Lung (tissue), 11 donors: ENCODE measurements at regions not wholly inside any gene's neighbourhood (a gene's known extent, or its start where the extent isn't known, plus 50 kb on each side); places are given as distances from the start of the nearest gene placed in this dataset.

Experiments
- ATAC-seq: fragments of 200-7000 bp; cut with Tn5 transposase; one replicate; pipeline ENCODE4 v1.9.1; 2020; ENCODE audit warnings: moderate number of reproducible peaks; ENCODE audit not compliant: insufficient read depth, low FRiP score
- DNase-seq, 3 donors: peaks; one replicate each; pipeline ENCODE4 v3.0.0-alpha.2; 2013 to 2017
- H3K27ac ChIP-seq, 2 donors: one replicate each; pipeline ENCODE4 v1.5.1; 2013; ENCODE audit warnings: mild to moderate bottlenecking in 2 of 2, moderate library complexity in 2 of 2, control low read depth in 1 of 2, inconsistent platforms in 1 of 2, low read depth in 1 of 2, low read length in 1 of 2
- H3K27me3 ChIP-seq, 3 donors: one replicate each; pipeline ENCODE4 v1.5.1; 2013; ENCODE audit warnings: low read length in 2 of 3; ENCODE audit not compliant: control insufficient read depth in 3 of 3, insufficient read depth in 3 of 3
- H3K36me3 ChIP-seq, 4 donors: one replicate each; pipeline ENCODE4 v1.5.1; 2013; ENCODE audit warnings: low read length in 4 of 4, mild to moderate bottlenecking in 1 of 4, moderate library complexity in 1 of 4; ENCODE audit not compliant: control insufficient read depth in 4 of 4, insufficient read depth in 4 of 4
- H3K4me1 ChIP-seq, 5 donors: one replicate each; pipeline ENCODE4 v1.5.1; 2013; ENCODE audit warnings: low read length in 5 of 5, mild to moderate bottlenecking in 2 of 5, moderate library complexity in 1 of 5; ENCODE audit not compliant: control insufficient read depth in 5 of 5, insufficient read depth in 5 of 5
- H3K4me3 ChIP-seq: one replicate; pipeline ENCODE4 v1.5.1; 2013; ENCODE audit warnings: mild to moderate bottlenecking, control low read depth, moderate library complexity
- H3K9ac ChIP-seq, 2 donors: one replicate each; pipeline ENCODE4 v1.5.1; 2013; ENCODE audit warnings: low read length in 2 of 2, control low read depth in 1 of 2; ENCODE audit not compliant: insufficient read depth in 1 of 2
- H3K9me3 ChIP-seq, 4 donors: one replicate each; pipeline ENCODE4 v1.5.1; 2013; ENCODE audit warnings: low read length in 3 of 4, mild to moderate bottlenecking in 1 of 4, moderate library complexity in 1 of 4; ENCODE audit not compliant: control insufficient read depth in 4 of 4, insufficient read depth in 3 of 4
- WGBS, 2 donors: extraction: QIAGEN DNeasy Blood & Tissue Kit; methylation state at CpG; one replicate each; pipeline ENCODE4 v1.1.7; 2013; 5-methylcytosine and 5-hydroxymethylcytosine counted together
- TF ChIP-seq, protein P1 (sequence below): IDR thresholded peaks from 2 replicates; pipeline ENCODE4 v1.5.1; 2012; ENCODE audit warnings: mild to moderate bottlenecking; ENCODE audit errors: control extremely low read depth, extremely low read depth
- donor health status: control.
- donor health status: control.
- donor health status: Bipolar disorder and iron deficiency.
- donor health status: healthy.
- donor health status: DM: yes; HTN: yes; CAD: no.

DNA sequence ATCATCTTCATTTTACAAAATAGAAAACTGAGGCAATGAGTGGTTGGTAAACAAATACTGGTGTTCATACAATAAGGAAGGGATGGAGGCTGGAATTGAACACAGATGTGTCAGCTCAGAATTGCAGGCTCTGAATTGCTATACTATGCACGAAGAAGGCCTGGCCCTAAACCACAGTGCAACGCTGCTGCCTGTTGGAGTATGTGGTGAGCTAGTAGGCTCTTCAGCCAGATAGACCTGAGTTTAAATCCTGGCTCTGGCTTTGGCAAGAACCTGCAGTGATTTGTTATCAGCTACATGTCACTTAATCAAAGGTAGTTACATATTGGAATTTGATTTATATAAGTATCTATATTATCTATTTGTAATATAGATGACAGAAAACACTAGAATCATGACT lies 1602.4 kb upstream of the CELF4 start:
- H3K27ac ChIP-seq = no peak overlapping the region
- H3K27me3 ChIP-seq = no peaks in the 10 kb centered on the region
- no peaks in the 10 kb centered on the region for H3K4me1 ChIP-seq
- TF ChIP-seq, protein P1, sequence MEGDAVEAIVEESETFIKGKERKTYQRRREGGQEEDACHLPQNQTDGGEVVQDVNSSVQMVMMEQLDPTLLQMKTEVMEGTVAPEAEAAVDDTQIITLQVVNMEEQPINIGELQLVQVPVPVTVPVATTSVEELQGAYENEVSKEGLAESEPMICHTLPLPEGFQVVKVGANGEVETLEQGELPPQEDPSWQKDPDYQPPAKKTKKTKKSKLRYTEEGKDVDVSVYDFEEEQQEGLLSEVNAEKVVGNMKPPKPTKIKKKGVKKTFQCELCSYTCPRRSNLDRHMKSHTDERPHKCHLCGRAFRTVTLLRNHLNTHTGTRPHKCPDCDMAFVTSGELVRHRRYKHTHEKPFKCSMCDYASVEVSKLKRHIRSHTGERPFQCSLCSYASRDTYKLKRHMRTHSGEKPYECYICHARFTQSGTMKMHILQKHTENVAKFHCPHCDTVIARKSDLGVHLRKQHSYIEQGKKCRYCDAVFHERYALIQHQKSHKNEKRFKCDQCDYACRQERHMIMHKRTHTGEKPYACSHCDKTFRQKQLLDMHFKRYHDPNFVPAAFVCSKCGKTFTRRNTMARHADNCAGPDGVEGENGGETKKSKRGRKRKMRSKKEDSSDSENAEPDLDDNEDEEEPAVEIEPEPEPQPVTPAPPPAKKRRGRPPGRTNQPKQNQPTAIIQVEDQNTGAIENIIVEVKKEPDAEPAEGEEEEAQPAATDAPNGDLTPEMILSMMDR = no peak
- H3K9ac ChIP-seq = no peak overlapping the region
- H3K4me3 ChIP-seq = no peak overlapping the region
- ATAC-seq (no peak), DNase-seq (no peak)
- 81 to 94% methylated on average over 2 of the region's 2 CpGs for WGBS, 2 donors
- H3K9me3 ChIP-seq = no peaks in the 10 kb centered on the region
- H3K36me3 ChIP-seq = no peaks in the 10 kb centered on the region

GRCh38 chr18:39166776-39167175 lies 1601.2 kb upstream of the CELF4 start:
- Histone ChIP-seq H3K36me3 (no peaks in the 10 kb centered on the region), H3K9ac (no peak overlapping the region), H3K27me3 (no peaks in the 10 kb centered on the region), H3K27ac (no peak overlapping the region), H3K9me3 (no peaks in the 10 kb centered on the region), H3K4me1 (no peaks in the 10 kb centered on the region), H3K4me3 (no peak overlapping the region)
- DNase-seq (no peak), ATAC-seq (no peak)
- TF ChIP-seq, protein P1 = no peak

DNA sequence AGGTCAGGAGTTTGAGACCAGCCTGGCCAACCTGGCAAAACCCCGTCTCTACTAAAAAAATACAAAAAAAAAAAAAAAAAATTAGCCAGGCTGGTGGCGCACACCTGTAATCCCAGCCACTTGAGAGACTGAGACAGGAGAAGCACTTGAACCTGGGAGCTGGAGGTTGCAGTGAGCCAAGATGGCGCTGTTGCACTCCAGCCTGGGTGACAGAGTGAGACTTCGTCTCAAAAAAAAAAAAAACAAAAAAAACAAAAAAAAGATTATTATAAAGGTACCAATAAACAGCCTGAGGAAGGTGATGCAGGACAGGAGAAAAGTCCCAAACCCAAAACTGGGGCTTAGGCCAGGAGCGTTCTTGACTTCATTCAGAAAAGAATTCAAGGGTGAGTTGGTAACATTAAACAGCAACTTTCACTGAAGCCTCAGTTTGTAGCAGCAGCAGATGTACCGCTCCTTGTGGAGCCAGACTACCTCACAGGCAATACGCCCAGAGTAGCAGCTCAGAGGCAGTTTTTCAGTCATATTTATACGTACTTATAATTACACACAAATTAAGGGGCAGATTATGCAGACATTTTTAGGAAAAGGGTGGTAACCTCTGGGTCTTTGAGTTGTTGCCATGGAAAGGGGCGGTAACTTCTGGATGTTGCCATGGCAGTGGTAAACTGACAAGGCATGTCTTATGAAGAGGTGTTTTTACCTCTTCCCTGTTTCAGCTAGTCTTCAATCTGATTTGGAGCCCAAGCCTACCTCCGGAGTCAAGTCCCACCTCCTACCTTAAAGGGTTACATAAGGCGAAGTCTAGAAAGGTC lies 1596.6 kb upstream of the CELF4 start:
- ATAC-seq = no peak
- Histone ChIP-seq H3K9ac (no peak overlapping the region), H3K27ac (no peak overlapping the region), H3K4me1 (no peaks in the 10 kb centered on the region), H3K36me3 (no peaks in the 10 kb centered on the region), H3K27me3 (no peaks in the 10 kb centered on the region), H3K9me3 (no peaks in the 10 kb centered on the region), H3K4me3 (no peak overlapping the region)
- TF ChIP-seq, protein P1 = no peak
- DNase-seq = no peak
- WGBS, 2 donors = 93 to 96% methylated on average over 11 of the region's 11 CpGs
